Limb (tissue), 2 donors: ENCODE measurements at regions not wholly inside any gene's neighbourhood (a gene's known extent, or its start where the extent isn't known, plus 50 kb on each side); places are given as distances from the start of the nearest gene placed in this dataset.

Source experiments
- DNase-seq, 2 donors: peaks; one replicate each; pipeline ENCODE4 v3.0.0-alpha.2; 2016; ENCODE audit errors: extremely low spot score in 2 of 2

DNA sequence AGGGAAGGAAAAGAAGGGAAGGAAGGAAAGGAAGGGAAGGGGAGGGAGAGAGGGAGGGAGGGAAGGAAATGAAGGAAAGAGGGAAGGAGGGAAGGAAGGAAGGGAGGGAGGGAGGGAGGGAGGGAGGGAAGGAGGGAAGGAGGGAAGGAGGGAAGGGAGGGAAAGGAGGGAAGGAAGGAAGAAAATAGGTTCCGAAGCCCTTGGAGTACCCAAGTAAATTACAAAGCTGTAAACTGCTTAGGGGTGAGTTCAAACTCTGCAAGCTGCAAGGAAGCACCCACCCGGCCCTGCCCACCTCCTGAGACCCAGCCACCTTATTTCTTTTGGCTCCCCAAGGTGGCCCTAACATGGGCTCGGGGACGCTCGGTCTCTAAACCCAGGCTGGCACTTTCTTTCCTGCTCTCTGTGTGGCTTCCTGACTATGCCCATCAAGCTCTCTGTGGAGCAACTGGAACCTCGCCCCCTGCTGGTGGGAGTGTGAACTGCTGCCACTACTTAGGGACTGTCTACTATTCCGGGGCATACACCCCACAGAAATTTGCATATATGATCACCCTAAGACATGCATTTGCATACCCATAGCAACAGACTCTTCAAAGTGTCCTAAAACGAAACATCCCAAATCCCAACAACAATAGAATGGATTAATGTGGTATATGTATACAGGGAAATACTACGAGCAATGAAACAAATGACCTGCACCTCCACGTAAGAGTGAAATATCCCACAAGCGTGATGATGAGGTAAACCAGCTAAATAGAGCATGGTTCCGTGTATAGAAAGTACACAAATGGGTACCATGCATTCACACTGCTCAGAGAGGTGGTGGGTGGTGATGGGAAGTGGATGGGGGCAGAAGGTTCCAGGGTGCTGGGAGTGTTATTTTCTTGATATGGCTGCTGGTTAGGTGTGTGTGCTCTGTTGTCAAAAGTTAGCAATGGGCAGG, 151.7 kb upstream of the TBL1X start:
- no peak for DNase-seq

DNA sequence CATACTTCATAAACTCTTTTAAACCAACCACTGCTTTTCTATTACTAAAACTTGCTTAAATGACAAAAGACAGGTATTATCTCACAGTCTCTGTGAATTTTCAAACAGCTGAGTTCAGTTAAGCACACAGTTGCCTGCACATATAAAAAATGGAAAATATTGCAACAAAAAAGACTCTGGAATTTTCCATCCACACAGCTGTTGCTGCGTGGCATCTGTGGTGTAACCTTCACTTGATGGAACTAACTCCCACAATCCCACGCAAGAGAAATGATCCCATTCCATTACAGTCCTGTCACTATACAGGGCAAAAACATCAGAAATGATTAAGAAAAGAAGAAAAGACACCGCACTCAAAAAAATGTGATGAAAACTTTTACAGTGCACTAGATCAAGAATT, 149.8 kb upstream of the TBL1X start:
- no peak for DNase-seq

DNA sequence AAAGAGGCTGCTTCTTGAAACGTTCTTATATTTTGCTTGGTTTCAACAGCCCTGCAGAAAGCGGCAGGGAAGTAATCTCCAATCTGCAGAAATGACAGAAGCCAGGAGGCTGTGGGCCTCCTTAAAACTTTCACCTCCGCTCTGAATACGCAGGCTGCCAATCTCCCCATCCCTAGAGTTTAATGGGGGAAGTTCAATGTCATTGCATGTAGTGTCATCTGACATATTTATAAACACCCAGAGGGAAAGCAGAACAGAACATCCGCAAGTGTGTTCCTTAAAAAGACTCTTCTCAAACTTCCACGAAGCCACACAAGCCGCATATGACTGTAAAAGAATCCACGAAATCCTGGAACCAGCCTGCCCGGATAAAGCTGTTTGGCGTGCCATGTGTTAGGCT, 148.8 kb upstream of the TBL1X start:
- no peak for DNase-seq

DNA sequence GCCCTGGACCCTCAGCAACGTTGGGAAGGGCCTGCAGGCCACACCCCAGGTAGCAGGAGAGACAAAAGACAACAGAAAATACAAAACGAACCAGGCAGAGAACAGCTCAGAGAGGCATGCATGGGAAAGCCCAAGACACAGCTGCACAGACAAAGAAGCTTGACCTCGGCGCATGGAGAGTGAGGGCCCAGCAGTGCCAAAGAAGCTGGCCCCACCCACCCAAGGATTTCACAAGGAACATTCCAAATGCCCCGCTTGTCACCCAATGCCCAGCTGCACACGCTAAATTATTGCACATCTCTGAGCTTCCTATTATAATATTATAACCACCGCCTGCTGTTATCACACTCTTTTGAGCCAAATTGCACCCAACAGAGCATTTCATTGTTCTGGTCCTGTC, 147.7 kb upstream of the TBL1X start:
- no peak for DNase-seq

DNA sequence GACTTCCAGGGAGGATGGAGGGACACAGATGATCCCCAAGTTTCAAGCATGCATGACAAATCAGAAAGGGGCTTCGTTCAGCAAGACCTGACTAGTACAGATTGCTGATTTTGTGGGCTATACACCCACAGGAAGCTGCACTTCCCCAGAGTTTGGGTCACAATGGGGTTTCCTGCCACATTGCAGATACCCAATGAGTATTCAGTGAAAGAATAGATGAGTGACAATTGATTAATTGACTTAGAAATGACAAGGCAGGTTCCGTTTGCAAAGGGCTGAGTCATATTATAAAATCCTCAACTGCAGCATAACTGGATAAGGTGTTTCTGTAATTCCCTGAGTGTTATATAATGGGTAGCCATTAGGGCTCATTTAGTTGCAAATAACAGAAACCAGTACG, 146.6 kb upstream of the TBL1X start:
- DNase-seq, result no peak

DNA sequence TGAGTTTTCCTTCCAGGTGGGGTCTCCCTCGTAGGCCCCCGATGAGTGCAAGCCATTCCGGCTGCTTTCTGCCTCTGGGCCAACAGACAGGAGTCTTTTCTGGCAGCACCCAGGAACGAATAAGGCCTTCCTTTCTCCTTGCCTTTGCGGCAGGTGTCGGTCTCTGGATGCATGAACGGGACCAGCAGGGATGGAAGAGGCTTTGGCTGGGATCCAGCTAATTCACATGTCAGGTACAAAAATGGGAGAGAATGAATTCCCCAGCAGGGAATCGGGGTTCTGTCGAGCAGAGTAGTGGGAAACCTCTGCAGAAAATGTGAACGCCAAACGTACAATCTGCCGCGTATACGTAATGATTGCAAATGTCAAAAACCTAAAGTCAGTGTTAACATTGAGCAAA, 146.1 kb upstream of the TBL1X start:
- no peak for DNase-seq

DNA sequence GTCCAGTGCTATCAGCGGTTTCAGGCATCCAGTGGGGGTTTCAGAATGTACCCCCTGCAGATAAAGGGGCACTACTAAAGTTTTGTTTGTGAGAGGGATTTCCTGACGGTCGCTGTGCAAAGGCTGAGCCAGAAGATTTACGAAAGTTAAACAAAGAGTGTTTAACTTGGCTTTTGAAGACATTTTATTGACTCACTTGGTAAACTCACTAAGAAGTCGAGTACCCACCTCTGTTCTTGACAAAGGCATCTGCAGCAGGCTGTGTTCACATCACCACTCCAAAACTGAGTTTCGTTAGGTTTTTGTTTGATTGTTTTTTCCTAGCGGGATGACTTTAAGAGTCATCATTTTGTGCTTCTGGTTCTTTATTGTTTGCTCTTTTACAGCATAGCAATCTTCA, 143.9 kb upstream of the TBL1X start:
- DNase-seq, result no peak

DNA sequence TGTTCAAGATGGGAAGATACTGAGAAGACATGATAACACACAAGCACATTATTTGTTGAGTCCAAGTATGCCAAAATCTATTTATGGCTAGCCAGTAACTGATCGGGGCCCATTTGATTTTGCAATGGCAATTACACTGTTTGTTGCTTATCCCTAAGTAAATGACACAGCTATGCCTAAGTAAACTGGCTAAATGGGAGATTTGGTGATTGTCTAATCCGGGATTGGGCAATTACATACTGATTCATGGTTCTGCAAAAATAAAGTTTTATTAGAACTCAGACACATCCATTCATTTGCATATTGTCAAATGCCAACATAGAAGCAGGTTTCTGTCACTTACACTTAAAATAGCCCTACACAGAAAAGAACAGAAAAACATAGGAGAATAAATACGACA, 140.2 kb upstream of the TBL1X start:
- no peak for DNase-seq

DNA sequence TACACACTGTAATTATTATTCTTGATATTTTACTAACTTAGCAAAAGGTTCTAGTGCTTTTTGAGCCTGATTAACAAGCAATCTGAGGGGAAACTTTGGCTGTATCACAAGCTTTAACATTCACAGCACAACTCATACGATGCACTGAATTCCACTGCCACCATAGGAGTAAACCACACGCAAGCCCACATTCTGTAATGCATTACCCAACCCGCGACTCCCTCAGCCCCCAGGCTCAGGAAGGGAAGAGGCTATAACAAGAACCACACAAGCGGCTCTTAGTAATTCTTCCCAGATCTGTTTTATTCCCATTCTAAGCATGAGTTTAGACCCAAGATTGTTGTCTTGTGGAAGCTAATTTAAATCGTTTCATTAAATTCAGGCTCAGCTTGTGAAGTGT, 138.5 kb upstream of the TBL1X start:
- DNase-seq, result no peak

DNA sequence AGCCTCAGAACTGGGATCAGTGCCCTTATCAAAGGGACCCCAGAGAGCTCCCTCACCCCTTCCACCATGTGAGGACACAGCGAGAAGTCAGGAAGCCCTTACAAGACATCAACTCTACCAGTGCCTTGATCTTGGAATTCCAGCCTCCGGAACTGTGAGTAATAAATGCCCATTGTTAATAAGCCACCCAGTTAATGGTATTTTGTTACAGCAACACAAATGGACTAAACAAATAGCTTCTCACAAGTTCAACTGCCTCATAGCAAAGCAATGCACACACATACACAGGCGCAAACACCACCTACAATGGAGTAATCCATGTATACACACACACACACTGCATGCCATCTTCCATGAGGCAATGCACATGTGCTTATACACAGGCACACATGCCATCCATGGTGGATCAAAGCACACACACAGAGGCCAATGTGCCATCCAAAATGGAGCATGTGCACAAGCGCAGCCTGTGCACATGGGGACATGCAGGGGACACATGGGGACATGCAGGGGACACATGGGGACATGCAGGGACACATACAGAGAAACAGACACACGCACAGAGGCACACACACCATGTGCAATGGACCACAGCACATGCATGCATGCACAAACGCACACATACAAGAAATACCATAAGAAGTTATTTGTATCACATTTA, 137.6 kb upstream of the TBL1X start:
- DNase-seq, result no peak

DNA sequence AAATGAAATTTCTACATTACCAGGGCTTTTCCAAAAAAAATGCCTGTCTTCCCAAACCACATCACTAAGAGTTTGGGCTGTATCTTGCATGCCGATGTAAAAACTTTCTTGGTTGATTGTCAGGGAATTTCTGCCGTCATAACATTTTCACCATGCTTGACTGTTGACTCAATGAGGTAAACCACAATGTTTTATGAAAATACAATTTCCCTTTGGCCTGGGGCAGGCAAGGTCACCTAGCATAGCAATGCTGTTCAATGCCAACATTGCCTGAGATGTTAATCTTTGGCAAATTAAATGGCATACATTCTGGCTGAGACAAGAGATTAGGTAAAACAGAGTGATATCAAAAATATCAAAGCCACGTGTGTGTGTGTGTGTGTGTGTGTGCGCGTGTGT, 137.1 kb upstream of the TBL1X start:
- no peak for DNase-seq

DNA sequence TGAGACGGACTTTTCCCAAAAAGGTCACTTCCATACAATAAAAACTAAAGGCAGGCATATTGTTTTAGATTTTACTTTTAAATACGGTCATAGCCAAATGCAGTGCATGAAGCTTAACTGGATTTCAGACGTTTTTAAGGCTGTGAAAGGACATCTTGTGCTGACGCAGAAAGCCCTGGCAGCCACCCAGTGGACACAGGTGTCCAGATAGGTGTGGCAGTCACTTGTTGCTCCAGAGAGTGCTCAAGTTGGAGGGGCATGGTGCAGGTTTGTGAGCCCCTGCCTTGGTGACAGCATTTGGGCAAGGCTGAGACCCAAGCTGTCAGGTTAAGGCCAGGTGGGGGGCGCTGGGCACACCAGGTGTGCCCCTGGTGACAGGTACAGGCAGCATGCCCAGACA, 135.8 kb upstream of the TBL1X start:
- no peak for DNase-seq

DNA sequence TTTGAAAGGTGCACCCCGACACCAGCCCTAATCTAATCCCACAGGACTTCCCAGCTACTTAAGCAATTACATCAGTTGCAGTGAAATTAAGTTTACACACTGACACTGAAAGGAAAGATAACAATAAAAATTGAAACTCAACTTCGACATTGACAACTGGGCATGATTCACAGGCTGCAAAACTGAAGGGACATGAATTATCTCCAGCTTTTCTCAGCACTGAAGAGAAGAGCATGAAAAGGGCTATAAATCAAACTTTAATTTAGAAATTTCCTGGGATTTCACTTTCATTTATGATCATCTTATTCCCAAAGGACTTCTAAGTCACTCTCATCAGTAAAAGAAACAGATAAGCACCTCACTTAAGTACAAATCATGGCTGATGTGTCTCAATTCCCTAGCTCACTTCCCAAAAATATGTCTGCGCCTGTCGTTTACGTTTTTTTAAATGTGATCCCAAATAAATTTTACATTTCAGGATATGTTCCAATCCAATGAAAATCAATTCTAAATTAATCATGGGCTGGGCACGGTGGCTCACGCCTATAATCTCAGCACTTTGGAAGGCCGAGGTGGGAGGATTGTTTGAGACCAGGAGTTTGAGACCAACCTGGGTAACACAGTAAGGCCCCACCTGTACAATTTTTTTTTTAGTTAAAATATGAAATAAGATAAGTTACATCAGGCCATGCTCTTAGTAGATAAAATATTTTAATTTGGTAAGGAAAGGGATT, 134.4 kb upstream of the TBL1X start:
- DNase-seq, result no peak

DNA sequence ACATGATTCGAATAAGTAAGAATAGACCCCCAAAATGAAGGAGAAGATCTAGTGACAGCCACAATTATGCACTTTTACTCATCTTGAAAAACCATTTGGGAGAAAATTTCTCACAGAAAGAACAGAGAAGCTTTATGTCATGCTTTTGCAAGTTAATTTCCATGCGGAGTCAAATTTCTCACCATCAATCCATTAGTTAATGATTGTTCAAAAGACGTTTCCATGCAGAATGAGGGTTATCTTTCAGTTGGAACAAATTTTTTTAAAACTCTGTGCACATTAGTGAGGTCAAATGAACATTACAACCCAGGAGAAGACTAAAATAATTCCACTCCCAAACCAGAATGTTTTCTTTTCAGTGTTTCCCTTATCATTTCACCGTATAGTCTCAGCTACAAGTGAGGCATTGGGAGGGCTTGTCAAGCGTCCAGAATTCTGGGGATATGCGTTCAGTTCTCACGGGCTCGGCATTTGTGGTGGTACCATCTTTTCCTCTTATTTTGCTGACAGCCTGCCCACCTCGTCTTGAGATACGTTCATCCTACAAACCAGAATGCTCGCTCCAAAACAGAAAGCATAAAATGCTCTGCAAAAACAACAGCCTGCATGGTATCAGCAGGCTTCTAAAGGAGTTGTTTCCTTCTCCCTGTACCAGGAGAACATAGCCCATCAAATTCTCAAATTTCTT, 130.8 kb upstream of the TBL1X start:
- no peak for DNase-seq

DNA sequence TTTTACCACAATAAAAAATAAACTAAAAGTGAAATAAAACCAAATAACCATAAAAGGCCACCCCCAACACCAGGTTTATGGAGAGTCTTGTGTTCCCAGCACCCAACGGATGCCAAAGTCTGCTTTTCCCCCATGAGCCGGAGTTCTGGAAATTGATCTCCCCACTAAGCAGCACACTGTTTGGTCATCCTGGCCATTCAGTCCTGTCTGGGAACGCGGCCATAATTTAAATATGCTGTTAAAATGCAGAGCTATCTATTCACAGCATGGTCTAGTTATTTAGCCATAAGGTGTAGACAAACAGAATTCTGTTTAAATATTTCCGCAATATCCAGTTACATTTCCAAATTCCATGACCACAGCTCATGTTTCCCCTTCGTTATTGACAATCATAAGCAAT, 129.6 kb upstream of the TBL1X start:
- no peak for DNase-seq

DNA sequence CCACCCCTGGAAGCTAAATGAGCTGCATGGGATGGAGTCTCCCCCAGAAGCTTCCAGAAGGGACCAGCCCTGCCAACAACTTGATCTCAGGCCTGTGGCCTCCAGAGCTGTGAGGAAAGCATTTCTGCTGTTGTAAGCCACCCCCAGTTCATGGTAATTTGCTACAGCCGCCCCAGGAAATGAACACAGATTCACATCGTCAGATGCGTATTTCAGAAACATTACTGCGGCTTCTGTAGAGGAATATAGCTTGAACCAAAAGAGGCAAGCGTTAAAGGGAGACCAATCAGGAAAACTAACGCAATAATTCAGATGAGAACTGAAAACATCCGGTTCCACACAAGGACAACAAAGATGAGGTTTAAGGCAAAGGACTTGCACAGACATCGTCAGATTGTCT, 128.4 kb upstream of the TBL1X start:
- no peak for DNase-seq

DNA sequence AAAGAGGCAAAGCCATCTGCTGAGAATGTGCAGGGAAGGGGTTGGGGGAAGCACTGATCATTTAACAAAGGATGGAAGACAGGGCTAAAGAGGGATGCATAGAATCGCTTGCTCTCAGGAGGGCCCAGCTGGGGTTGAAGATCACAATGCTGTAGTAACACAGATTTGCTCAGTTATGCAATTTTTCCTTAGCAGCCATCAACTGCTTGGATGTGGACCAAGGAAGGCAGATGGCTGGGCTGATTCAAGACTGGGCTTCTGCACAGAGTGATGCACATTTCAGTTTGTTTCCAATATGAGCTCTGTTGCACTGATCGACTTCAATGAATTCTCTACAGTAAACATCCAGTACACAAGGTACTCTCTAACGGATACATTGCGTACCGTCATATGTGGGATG, 127.8 kb upstream of the TBL1X start:
- DNase-seq, result peak in 1 of 2 donors; percentile 35

DNA sequence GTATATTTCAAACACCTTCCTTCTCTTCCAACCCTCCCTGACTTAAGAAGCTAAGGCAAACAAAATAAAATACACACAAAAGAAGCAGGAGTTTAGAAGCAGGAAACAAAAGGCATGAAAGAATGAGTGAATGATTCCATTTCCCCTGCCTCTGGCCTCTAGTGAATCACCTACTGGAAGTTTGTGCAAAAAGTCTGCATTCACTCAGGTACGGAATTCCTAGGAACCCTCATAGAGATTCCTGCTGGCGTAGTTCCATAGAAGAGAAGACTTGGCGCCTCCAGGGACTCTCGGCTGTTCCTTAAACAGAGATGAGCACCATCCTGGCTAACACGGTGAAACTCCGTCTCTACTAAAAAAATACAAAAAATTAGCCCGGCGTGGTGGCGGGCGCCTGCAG, 125.9 kb upstream of the TBL1X start:
- DNase-seq, result no peak

DNA sequence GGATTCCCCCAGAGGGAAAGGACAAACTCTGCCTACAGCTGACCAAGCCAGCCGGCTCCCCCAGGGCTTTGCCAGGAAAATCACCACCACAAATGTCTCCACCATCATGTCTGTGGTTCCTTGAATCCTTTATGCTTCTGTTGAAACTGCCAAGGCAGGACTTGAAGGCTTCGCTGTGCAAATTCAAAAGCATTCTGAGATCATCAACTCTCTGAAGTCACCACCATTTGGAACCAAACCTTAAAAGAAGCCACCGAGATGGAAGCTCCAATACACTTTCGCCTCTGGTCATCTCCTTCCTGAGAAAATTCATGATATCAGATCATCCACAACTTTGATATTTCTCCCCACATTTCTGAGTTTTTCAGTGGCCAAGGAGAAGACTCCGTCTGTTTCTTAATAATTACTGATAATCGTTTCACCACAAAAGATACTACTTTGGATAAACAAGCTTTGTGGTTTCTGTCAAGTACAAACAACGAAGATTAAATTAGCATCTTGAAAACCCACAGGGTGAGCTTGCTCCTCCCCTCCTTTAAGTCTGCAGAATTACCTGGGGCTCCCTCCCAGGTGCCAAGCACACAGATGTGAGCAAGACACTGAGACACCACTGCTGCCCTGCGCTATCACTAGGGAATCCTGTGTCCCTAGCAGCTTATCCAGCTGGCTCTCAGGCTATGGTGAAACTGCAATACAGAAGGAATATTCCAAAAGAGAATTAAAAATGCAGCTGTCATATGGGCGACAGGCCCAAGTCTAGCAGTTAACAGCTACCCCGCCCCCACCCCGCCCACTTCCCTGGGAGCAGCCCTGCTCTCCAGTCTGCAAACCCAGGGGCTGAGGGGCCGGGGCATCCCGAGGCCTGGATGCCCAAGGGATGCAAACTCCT, 125.0 kb upstream of the TBL1X start:
- DNase-seq, result peak; percentile 36 to 62

DNA sequence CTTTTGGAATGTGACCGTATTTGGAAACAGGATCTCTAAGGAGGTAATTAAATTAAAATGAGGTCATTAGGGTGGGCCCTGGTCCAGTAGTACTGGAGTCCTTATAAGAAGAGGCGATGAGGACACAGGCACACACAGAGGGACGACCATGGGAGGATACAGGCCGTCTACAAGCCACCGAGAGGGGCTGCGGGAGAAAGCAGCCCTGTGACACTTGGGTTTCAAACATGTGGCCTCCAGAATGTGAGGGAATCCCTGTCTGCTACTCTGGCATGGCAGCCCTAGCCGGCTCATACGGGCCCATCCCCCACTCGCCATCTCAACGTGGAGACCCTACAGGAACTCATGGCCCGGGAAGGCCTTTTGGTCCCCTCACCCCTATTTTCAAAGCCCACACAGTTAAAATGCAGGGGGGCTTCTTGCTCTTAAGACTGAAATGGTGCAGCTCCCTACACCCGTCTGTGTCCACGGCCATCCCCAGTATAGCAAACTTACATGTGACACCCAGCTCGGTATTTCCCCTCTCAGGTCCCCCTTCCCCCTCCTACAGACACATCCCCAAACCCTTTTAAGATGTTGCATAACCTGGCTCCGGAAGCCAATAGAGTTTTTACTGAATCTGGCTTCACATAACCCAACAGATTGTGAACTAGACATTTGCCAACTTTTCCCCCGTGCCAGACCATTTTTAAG, 124.1 kb upstream of the TBL1X start:
- peak; percentile 32 to 36 for DNase-seq
